Loucy (cell line): ENCODE measurements at regions not wholly inside any gene's neighbourhood (a gene's known extent, or its start where the extent isn't known, plus 50 kb on each side); places are given as distances from the start of the nearest gene placed in this dataset.

Source experiments
- CTCF ChIP-seq: fragments of 200-600 bp; sonication (generic); conservative IDR thresholded peaks from 2 replicates; pipeline ENCODE4 v1.5.1; 2014; ENCODE audit warnings: mild to moderate bottlenecking, antibody characterized with exemption, low read length
- EZH2phosphoT487 ChIP-seq: fragments of 200-600 bp; IDR thresholded peaks from 2 replicates; pipeline ENCODE4 v1.6.1; 2018; ENCODE audit warnings: antibody characterized with exemption, mild to moderate bottlenecking, moderate library complexity, borderline replicate concordance

- TF ChIP-seq CTCF = no peak
- TF ChIP-seq EZH2phosphoT487 = no peak
Observed at GRCh38 chr4:124044867-124045266, 648.3 kb downstream of the SPRY1 start.
